NCI-H345 treated with DMSO at 0.1 percent for 48 hours (cell line): ENCODE measurements at regions not wholly inside any gene's neighbourhood (a gene's known extent, or its start where the extent isn't known, plus 50 kb on each side); places are given as distances from the start of the nearest gene placed in this dataset.

ENCODE experiments used
- DNase-seq: peaks from one replicate; lab custom pipeline; 2025; ENCODE audit not compliant: unreplicated experiment; lab: John Stamatoyannopoulos, UW

DNA sequence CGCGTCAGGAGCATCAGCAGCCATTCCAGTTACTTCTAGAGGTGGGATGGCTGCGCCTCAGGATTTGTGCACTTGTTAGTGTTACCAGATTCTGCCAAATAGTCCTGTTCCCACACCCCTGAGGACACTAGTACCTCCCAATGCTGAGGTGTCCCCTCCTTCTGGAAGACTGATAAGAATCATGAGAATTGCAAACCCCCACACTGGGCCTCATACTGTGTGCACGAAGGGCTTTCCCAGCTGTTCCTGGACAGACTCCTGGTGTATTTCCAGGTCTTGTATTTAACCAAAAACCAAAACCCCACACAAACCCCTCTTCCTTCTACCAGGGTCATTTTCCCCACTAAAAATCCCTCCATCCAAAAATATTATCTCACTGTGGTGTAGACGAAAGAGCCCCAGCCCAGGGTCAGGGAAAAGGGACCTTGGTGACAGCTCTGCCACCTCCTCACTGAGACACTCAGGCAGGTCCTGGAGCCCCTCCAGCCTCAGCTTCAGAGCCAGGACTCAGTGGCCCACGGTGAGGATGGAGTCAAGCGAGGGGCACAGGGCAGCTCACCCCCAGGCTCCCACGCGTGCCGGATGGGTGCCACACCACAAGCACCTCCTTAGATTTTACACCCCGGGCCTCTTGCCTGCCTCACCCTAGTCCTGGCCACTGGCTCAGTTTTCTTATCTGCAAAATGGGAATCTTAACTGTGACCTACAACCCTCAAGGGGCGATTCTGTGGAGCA lies 131.4 kb upstream of the RUNX3 start:
- DNase-seq = no peak

DNA sequence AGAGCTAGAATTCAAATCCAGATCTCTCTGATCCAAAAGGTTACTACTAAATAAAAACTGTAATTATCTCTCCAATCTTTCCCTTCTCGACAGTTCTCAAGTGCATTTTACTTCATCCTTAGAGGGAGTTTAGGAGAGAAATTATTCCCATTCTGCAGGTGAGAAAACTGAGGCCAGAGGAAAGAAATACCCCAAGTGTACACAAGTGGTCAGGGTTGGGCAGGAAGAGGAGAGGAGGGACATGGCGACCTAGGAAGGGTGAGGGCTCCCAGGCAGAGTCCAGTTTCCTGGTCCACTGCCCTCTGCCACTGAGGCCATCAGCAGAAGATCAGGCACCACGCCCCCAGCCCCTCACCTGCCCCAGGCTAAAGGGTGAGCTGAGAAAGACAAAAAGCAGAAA lies 127.1 kb upstream of the RUNX3 start:
- DNase-seq = no peak

DNA sequence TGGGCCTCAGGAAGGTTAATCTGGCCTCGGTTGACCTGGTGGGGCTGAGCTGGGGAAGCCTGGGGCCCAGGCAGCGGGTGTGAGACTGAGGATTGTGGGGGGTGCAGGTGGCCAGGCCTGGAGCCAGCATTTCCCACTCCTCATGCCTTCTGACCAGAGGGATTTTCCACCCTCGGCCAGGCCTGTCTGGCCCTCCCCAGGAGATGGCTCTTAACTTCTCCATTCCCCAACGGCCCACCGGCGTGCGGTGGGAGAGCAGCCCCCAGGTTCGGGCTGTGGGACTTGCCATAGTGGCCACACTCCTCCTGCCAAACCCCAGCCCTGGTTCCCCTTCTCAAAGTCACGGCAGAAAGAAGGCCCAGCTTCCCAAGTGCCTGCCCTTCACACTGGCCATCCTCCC lies 126.5 kb upstream of the RUNX3 start:
- no peak for DNase-seq

DNA sequence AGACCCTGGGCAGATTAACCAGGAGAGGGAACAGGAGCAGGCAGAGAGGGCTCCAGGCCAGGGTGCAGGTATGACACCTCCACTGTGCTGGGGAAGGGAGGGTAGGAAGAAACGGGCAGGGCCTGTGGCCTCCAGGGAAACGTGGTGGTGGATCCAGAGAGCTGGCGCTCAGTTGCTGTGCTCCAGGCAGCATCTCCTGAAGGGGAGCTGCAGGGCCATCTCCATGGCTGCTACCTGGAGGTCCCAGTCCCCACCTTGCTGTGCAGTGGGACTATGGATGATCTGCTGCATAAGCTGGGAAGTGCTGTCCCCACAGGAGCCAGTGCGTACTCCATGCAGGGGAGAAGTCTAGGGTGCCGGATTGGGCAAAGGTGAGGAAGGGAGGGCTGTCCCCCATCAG lies 125.9 kb upstream of the RUNX3 start:
- no peak for DNase-seq

DNA sequence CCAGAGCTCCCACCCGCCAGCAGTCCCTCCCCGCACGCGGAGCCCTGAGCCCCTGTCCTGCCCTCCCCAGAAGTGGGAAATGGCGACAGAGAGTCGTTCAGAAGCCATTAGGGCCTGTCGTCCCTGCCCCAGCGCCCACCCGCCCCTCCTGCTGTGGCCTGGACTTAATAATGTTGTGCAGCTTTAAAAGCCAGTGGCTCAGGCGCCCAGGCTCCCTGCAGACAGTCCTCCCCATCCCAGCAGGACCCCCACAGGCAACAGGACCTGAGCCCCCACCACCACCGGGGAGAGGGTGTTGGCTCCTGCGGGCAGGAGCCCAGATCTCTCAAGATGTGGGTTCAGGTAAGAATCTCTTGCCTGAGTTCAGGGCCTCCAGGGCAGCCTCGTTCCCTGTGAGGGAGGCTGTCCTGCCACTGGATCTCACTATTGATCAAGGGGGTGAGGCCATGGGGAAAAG lies 125.3 kb upstream of the RUNX3 start:
- DNase-seq = no peak

DNA sequence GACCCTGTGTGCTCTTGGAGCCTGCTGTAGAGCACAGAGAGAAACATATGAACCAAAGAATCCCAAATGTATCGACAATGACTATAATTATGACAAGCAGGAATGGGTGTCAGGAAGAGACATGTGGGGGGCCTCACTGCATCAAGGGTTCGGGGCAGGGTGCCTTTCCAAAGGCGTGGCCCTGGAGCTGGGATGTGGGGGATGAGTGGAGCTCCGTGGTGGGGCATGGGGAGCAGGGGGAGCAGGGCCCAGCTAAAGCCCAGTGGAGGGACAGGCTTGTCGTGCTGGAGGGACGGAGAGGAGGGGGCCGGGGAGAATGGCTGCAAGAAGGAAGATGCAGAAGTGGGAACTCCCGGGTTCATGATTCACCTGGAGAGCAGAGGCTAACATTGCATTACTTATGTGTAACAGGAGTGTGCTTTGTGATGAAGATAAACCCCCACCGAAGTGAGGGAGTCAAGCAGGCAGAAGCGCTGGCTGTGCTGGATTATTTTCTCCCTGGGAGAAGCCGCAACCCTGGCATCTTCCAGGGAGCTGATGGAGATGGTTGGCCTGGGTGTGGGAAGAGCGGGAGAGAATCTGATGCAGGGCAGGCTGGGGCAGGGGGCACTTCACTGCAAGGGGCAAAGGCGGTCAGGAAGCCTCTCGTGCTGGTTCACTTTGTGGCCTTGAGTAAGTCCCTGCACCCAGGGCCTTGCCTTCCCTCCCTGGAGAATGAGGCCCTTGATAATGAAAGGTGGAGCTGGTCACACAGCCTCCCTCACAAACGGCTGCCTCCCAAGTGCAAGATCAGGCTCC lies 124.6 kb upstream of the RUNX3 start:
- DNase-seq = no peak

DNA sequence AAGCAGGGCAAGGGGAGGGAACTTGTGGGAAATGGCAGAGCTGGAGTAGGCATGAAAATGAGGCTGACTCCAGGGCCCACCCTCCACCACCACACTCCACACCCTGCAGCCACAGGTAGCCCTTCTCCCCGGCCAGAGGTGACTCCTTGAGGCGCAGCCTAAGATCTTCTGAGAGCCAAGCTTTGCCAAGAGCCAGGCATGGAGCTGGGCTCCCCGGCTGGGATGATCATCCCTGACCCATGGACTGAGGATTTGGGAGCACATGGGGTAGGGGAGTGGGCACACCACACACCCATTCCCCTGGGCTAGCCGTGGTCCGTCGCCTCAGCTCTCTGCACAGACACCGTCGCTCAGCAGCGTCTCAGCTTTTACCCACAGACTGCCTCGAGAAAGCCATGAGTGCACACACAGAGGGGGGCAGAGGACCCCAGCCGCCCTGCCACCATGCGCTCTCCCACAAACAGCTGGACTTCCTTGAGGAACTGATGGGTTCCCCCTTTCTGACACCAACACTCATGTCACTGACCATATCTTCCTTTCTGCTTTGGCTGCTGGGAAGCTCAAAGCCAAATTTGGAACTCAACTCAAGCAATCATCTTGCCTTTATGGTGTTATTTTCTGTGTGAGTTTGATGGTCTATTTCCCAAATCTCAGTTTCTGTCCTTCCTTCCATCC lies 123.6 kb upstream of the RUNX3 start:
- DNase-seq = no peak

DNA sequence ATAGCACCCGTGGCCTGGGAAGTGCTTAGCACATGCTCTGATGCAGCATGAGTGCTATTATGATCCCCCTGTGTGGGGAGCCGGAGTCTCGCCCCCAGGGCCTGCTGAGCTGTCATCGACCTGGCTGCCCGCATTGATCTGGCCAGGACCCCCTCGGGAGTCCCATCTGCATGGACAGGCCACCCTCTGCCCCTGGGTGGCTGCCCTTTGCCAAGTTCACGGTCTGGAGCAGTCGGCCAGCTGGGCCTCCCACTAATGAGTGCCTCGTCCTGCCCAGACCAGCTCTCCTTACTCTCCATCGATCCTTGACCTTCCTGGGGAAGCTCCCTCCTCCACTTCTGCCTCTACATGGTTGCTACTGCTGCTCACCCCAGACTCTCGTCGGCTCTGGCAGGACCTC lies 121.8 kb upstream of the RUNX3 start:
- no peak for DNase-seq

DNA sequence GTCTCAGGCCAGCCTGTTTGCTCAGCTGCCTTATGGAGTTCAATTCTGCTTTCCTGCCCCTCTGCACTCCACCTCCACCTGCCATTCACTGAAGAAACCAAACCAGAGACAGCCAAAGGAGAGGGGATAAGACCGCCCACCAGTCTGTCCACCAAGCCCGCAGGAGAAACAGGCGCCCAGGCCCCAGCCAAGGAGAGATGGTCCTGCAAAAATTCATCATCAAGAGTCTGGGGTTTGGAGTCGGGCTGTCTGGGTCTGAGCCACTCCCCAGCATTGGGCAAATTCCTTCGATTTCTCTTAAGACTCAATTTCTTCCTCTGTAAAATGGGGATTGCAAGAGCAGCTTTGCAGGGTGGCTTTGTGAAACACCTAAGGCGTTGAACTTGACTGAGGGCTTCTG lies 121.4 kb upstream of the RUNX3 start:
- no peak for DNase-seq

DNA sequence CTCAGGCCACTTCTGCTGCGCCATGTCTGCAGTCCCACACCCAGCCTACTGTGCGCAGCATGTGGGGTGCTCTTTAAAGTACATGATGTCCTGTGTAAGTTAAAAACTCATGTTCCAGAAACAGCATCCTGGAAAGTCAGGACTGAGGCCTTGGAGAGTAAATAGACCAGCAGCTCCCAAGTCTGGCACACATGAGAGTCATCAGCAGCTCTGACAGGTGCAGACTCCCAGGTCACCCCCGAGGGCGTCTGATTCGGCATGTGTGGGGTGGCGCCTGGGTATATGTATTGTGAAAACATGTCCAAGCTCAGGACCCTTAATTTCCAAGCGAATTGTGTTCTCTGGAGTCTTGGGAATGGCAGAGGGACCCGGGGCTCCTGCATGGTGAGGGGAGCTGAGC lies 120.1 kb upstream of the RUNX3 start:
- no peak for DNase-seq

DNA sequence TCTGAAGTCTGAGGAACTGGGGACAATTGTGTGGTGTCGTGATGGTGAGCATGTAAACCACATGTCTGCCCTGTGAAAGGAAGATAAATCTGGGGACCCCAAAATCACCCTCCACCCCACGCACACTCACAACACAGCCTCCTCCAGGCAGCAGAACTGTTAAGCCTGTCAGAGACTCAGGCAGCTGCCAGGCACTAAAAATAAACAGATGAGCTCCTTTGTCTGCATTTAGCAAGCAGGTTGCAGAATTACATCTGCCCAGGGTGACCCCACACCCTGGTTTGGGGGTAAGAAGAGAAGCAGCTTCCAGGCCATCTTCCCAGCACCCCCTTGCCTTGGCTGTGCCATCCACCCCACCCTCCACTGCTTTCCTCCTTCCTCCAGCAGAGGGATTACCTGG lies 119.1 kb upstream of the RUNX3 start:
- DNase-seq = no peak

DNA sequence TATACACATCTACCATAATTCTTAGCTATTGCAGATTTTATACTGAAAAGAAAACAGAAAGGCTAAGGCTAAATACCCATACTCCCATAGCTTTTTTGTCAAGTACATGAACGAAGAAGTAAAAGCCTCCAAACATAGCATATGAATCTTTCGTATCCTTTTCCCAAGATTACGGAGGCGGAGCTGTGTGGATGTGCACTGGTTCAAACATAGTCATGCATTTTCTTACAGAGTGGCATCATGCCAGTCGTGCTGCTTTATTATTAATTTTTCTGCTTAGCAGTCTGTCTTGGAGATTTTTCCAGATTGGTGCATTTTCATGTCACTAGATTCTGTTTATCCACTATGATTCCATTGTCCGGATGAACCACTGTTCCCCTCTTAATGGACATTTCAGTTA lies 118.7 kb upstream of the RUNX3 start:
- no peak for DNase-seq

DNA sequence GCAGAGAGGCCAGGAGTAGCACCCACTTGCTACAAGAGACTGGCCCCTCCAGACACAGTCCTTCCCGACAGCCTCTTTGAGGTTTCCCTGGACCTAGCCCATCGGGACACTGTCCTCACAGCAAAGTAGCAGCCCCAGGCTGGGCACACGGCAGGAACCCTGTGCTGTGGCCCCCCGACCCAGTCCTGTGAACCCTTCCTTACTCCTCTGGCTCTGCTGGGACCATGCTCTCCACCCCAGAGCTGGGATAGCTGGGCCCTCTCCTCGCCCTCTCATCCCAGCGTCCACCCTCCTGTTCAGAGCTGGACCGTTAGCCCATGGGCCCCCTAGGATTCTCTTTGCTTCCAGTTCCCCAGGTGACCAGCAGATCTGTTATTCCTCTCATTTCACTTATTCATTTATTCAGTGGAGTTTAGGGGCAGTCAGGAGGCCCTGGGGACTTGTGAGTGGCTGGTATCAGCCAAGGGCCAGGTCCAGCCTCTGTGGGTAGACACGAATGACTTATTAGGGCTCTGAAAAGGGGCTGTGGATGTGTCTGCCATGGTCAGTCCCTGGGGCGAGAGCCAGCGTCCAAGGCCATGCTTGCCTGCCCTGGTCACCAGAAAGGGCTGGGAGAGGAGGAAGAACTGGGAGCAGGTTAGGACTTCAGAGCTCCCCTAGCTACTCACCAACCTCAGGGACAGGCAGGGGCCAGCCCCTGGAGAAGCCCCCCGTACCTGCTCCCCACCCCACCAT lies 117.6 kb upstream of the RUNX3 start:
- no peak for DNase-seq

DNA sequence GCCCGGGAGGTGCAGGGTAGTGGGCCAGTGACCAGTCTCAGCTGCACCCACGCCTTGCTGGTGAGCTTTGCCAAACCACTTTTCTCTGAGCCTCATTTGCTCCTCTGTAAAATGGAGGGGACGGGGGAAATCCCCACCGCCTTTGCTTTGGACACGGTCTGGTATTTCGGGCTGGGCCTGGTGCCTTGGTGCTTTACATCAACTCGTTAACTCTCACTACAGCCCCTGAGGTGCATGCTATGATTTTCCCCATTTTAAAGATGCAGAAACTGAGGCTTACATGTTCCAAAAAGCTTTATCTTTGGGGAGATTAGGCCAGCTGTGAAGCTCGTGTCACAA lies 116.1 kb upstream of the RUNX3 start:
- no peak for DNase-seq

DNA sequence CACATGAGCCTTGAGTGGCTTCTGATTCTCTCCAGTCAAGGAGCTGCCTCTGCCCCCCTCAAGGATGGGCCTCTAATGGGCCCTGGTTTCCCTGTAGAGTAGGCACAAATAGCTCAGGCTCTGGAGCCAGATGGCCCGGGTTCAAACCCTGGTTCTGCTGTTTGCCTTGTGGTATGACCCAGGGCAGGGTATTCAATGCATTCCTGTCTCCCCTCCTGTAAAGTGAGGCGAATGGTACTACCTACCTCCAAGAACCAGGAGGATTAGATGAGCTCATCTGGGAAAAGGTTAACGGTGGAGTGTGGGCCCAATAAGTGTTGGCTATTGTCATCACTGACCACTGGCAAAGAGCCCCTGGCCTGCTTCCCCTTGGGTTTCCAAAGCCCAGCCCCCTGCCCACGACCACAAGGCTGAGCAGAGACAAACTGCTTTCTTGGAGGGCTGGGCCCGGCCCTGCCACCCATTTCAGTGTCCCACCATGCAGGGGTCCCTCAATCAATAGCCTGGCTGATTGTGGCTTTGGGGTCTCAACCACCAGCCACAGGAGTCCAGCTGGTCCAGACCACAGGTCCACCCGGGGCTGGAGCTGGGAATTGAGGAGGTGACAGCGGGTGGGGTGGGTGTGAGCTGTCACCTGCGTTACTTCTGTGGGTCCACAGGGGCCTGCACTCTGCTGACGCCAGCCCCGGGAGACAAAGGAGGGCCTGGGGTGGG lies 115.6 kb upstream of the RUNX3 start:
- no peak for DNase-seq

DNA sequence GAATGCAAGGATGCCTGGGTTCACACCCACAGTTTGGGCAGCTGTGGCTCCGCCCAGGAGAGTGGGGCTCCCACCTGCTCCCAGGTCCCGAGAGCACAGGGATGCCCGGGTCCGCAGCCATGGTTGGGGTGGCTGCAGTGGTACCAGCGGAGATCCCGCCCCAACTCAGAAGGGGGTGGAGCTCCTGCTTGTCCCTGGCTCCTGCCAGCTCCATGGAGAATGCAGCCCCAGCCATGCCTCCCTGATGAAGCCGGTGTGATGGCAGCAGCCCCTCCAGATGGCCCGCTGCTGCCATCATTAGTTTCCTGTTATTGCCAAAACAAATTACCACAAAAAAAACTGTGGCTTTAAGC lies 113.1 kb upstream of the RUNX3 start:
- no peak for DNase-seq

DNA sequence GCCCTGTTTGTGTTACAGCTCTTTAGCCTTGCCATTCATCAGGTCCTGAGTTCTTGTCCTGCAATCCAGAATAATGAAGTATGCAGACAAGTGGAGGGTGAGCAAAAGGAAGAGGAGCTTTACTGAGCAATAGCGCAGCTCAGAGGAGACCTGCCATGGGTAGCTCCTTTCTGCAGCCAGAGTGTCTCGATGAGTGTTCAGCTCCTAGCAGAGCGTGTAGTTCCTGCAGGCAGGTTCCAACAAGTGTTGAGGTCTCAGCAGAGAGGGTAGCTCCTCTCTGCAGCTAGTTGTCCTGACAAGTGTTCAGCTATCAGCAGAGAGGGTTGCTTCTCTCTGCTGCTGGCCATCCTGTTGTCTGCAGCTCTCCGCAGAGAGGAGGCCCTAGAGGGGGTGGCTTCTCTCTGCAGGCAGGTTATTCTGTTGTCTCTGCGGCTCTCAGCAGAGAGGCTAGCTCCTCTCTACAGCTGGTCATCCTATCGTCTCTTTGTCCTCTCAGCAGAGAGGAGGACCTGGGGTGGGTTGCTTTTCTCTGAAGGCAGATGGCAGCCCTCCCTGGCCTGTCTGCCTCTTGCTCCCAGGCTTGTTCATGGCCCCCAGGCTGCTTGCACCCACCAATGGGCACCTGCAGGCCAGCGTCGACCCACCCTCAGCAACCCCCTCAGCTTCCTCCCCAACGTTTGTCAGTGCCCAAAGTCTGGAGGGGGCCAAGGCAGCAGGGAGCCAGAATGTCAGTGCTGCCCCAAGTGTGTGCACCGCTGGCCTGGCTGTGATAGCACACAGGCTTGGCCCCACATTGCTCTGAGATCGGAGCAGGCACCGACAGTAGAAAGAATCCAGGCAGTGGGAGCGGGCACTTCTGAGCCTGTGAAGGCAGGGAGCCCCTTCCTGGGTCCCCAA lies 112.5 kb upstream of the RUNX3 start:
- DNase-seq = no peak

DNA sequence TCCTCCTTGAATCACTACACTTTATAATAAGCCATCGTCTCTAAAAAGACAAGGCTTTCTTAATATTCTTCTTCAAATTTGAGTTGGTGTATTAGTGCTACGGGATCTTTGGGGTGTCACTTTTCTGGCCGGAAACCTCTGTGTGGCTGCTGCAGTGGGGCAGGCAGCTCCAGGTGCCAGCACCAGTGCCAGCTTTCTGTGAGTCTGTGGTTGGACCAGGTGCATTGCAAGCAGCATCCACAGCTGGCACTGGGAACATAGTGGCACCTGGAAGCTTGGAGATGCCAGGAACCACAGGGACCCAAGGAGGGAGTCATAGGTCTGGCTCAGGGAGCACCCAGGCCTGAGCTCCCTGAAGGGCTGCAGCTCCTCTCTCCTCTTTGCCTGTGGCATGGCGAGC lies 111.8 kb upstream of the RUNX3 start:
- no peak for DNase-seq

DNA sequence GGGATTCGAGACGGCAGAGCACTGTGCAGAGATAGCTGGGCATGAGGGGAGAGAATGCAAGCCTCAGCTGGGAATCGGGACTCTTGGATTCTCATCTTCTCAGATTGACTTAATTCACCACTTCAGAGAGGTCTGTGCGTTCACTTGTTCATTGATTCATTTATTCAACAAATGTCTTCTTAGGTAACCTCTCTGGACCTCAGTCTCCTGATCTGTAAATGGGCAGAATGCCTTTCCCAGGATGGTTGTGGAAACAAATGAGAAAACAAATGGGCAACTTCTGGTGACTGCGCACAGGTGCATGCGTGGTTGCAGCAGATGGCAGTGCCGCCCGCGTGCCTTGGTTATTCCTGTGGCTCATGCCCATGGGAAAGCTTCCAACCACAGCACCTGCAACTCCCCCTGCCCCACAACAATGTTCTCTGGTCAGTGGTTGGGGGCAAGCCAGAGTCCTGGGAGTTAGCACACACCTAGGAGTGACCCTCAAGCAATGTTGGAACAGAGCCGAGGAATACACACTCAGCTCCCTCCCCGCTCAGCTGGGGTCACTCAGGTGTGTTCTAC lies 110.1 kb upstream of the RUNX3 start:
- no peak for DNase-seq

DNA sequence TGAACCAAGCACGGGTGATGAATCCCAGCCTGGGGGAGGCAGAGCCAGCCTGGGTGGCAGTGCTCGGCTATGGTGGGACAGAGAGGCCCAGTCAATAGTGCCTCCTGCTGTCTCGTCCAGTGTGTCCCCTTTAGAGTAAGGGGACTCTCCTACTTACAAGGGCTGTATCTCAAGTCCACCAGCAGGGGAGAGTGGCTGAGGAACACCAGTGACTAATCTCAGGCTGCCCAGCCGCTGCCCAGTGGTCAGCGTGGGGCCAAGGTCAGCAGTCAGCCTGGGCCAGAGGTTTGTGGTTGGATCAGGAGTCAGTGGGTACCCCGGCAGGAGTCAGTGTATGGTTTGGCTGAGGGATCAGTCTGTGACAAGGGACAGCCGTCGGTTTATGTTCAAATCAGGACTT lies 109.2 kb upstream of the RUNX3 start:
- no peak for DNase-seq
